GM23338 (cell line): ENCODE measurements at regions not wholly inside any gene's neighbourhood (a gene's known extent, or its start where the extent isn't known, plus 50 kb on each side); places are given as distances from the start of the nearest gene placed in this dataset.

ENCODE experiments used
- ATAC-seq: fragments of 200-7000 bp; cut with Tn5 transposase; 3 replicates; pipeline ENCODE4 v1.9.1; 2020
- DNase-seq: peaks from one replicate; pipeline ENCODE4 v3.0.0-alpha.2; 2015; ENCODE audit warnings: low spot score
- H2AFZ ChIP-seq: fragments of 200-600 bp; sonication (generic); 2 replicates; pipeline ENCODE4 v1.8.0; 2016; ENCODE audit warnings: antibody characterized with exemption, mild to moderate bottlenecking, moderate library complexity
- H3F3A ChIP-seq: fragments of 200-600 bp; sonication (generic); replicated peaks from 2 replicates; pipeline ENCODE4 v1.8.0; 2017; ENCODE audit warnings: antibody characterized with exemption, mixed run types, low read depth
- H3K27ac ChIP-seq: fragments of 200-600 bp; sonication (generic); 2 replicates; pipeline ENCODE4 v1.6.1; 2016; ENCODE audit warnings: low read depth
- H3K27me3 ChIP-seq: fragments of 200-600 bp; sonication (generic); 2 replicates; pipeline ENCODE4 v1.8.0; 2016; ENCODE audit warnings: mild to moderate bottlenecking, mixed run types, moderate library complexity; ENCODE audit not compliant: insufficient read depth
- H3K36me3 ChIP-seq: fragments of 200-600 bp; sonication (generic); 2 replicates; pipeline ENCODE4 v1.8.0; 2016; ENCODE audit warnings: mild to moderate bottlenecking; ENCODE audit not compliant: insufficient read depth
- H3K4me1 ChIP-seq: fragments of 200-600 bp; sonication (generic); 2 replicates; pipeline ENCODE4 v1.8.0; 2016; ENCODE audit warnings: mild to moderate bottlenecking, moderate library complexity; ENCODE audit not compliant: insufficient read depth
- H3K4me2 ChIP-seq: fragments of 200-600 bp; sonication (generic); 2 replicates; pipeline ENCODE4 v1.7.1; 2017; ENCODE audit warnings: mixed run types
- H3K4me3 ChIP-seq: fragments of 200-600 bp; sonication (generic); 2 replicates; pipeline ENCODE4 v1.6.1; 2016; ENCODE audit warnings: mixed run types
- H3K79me2 ChIP-seq: fragments of 200-600 bp; sonication (generic); replicated peaks from 2 replicates; pipeline ENCODE4 v1.8.0; 2017; ENCODE audit warnings: mild to moderate bottlenecking; ENCODE audit not compliant: insufficient read depth
- H3K9me2 ChIP-seq: fragments of 200-600 bp; sonication (generic); 2 replicates; pipeline ENCODE4 v1.8.0; 2017; ENCODE audit not compliant: insufficient read depth
- H4K20me1 ChIP-seq: fragments of 200-600 bp; sonication (generic); replicated peaks from 2 replicates; pipeline ENCODE4 v1.8.0; 2017; ENCODE audit warnings: mild to moderate bottlenecking; ENCODE audit not compliant: insufficient read depth
- H3K27ac Mint-ChIP-seq: 2 replicates; pipeline ENCODE4 v1.8.0; 2020; ENCODE audit warnings: inconsistent platforms, mild to moderate bottlenecking, moderate library complexity, mixed read lengths
- H3K27me3 Mint-ChIP-seq: 3 replicates; pipeline ENCODE4 v1.8.0; 2022; ENCODE audit warnings: low read depth, mild to moderate bottlenecking, moderate library complexity, mixed read lengths, inconsistent platforms; ENCODE audit not compliant: insufficient read depth, poor library complexity
- H3K36me3 Mint-ChIP-seq: 3 replicates; pipeline ENCODE4 v1.8.0; 2021; ENCODE audit warnings: low read depth, mild to moderate bottlenecking, inconsistent platforms, moderate library complexity, mixed read lengths
- H3K4me1 Mint-ChIP-seq: 3 replicates; pipeline ENCODE4 v1.8.0; 2020; ENCODE audit warnings: mild to moderate bottlenecking, inconsistent platforms, mixed read lengths
- H3K4me3 Mint-ChIP-seq: 3 replicates; pipeline ENCODE4 v1.8.0; 2021; ENCODE audit warnings: moderate library complexity, mild to moderate bottlenecking, inconsistent platforms, mixed read lengths
- H3K9me3 Mint-ChIP-seq: 3 replicates; pipeline ENCODE4 v1.8.0; 2020; ENCODE audit warnings: moderate library complexity, mild to moderate bottlenecking, inconsistent platforms, mixed read lengths
- CREB1 ChIP-seq: fragments of 250-450 bp; sonication (Bioruptor Pico); IDR thresholded peaks from 2 replicates; pipeline ENCODE4 v1.5.0; 2020; ENCODE audit warnings: low read depth, mild to moderate bottlenecking, moderate library complexity
- CTCF ChIP-seq, 2 experiments: fragments of 200-600 bp in 1 of 2; sonication (generic) in 1 of 2; conservative IDR thresholded peaks; 2 replicates each; pipeline versions ENCODE4 v1.5.1 to v1.6.1; 2016 to 2017; ENCODE audit warnings: antibody characterized with exemption in 2 of 2, low read depth in 2 of 2, mild to moderate bottlenecking in 2 of 2, moderate library complexity in 1 of 2
- ETS1 ChIP-seq: IDR thresholded peaks from 2 replicates; pipeline ENCODE4 v1.6.1; 2016; ENCODE audit warnings: antibody characterized with exemption
- EZH2 ChIP-seq: fragments of 200-600 bp; sonication (generic); IDR thresholded peaks from one replicate; pipeline ENCODE4 v1.8.0; 2017; ENCODE audit warnings: antibody characterized with exemption, mild to moderate bottlenecking, low read depth; ENCODE audit not compliant: unreplicated experiment
- EZH2phosphoT487 ChIP-seq: fragments of 200-600 bp; sonication (generic); IDR thresholded peaks from one replicate; pipeline ENCODE4 v1.8.1; 2018; ENCODE audit warnings: antibody characterized with exemption; ENCODE audit not compliant: unreplicated experiment
- JUNB ChIP-seq: IDR thresholded peaks from one replicate; pipeline ENCODE4 v1.6.1; 2016; ENCODE audit warnings: antibody characterized with exemption; ENCODE audit not compliant: unreplicated experiment
- NANOG ChIP-seq: IDR thresholded peaks from 2 replicates; pipeline ENCODE4 v1.6.1; 2016; ENCODE audit warnings: antibody characterized with exemption, borderline replicate concordance
- POLR2AphosphoS5 ChIP-seq: IDR thresholded peaks from 2 replicates; pipeline ENCODE4 v1.6.1; 2016; ENCODE audit warnings: antibody characterized with exemption, low read depth
- REST ChIP-seq: IDR thresholded peaks from one replicate; pipeline ENCODE4 v1.6.1; 2018; ENCODE audit warnings: antibody characterized with exemption; ENCODE audit not compliant: unreplicated experiment
- STAT1 ChIP-seq: IDR thresholded peaks from one replicate; pipeline ENCODE4 v1.6.1; 2016; ENCODE audit warnings: antibody characterized with exemption; ENCODE audit not compliant: unreplicated experiment
- ZNF114 ChIP-seq: fragments of 250-450 bp; sonication (Bioruptor Pico); IDR thresholded peaks from 2 replicates; pipeline ENCODE4 v1.5.0; 2020; ENCODE audit warnings: mild to moderate bottlenecking, moderate library complexity
- ZNF331 ChIP-seq: fragments of 250-450 bp; sonication (Bioruptor Pico); IDR thresholded peaks from 2 replicates; pipeline ENCODE4 v1.5.0; 2020; ENCODE audit warnings: low read depth, mild to moderate bottlenecking, moderate library complexity
- TF ChIP-seq, protein P1 (sequence below): fragments of 250-450 bp; sonication (Bioruptor Pico); IDR thresholded peaks from 2 replicates; pipeline ENCODE4 v1.5.0; 2020; ENCODE audit warnings: mild to moderate bottlenecking, moderate library complexity

DNA sequence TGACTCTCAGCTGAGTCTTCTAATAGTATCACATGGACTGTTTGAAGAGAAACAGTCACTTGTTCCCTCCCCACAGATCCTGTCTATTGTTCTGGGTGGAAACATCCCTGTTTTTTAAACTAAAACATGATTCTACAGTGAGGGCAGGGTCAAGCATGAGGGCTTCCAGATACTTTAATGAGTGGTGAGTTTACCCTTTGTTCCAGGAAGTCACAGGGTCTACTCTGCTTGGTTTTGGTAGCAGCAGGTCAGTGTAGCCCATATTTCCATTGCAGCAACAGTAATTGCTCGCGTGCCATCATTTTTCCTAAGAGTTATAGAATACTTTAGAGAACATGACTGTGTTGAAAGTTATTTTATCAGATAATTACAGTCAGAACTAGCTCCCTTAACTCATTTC lies 87.4 kb downstream of the ZNF732 start:
- Mint-ChIP-seq H3K27ac (no peak overlapping the region), H3K9me3 (no peaks in the 10 kb centered on the region), H3K4me1 (peaks cover 31% of the 10 kb centered on the region), H3K36me3 (peaks cover 53% of the 10 kb centered on the region), H3K27me3 (peaks cover 8% of the 10 kb centered on the region), H3K4me3 (no peak overlapping the region)
- peaks cover 13% of the 10 kb centered on the region; the same call in 1 of the 2 replicates for H3K4me1 ChIP-seq
- peaks cover 100% of the 10 kb centered on the region for H3K79me2 ChIP-seq
- H3K27me3 ChIP-seq = no peaks in the 10 kb centered on the region
- H3K27ac ChIP-seq = no peak overlapping the region
- TF ChIP-seq EZH2phosphoT487 (no peak), CTCF (conservative IDR thresholded peaks at IDR 0.05; ENCODE audit: low read depth in 2 of 2) (no peak), ETS1 (no peak), NANOG (no peak), REST (no peak), EZH2 (no peak), ZNF114 (CRISPR knock-in tag) (no peak), POLR2AphosphoS5 (no peak), CREB1 (no peak), JUNB (no peak), STAT1 (no peak), ZNF331 (CRISPR knock-in tag) (no peak)
- TF ChIP-seq, protein P1, sequence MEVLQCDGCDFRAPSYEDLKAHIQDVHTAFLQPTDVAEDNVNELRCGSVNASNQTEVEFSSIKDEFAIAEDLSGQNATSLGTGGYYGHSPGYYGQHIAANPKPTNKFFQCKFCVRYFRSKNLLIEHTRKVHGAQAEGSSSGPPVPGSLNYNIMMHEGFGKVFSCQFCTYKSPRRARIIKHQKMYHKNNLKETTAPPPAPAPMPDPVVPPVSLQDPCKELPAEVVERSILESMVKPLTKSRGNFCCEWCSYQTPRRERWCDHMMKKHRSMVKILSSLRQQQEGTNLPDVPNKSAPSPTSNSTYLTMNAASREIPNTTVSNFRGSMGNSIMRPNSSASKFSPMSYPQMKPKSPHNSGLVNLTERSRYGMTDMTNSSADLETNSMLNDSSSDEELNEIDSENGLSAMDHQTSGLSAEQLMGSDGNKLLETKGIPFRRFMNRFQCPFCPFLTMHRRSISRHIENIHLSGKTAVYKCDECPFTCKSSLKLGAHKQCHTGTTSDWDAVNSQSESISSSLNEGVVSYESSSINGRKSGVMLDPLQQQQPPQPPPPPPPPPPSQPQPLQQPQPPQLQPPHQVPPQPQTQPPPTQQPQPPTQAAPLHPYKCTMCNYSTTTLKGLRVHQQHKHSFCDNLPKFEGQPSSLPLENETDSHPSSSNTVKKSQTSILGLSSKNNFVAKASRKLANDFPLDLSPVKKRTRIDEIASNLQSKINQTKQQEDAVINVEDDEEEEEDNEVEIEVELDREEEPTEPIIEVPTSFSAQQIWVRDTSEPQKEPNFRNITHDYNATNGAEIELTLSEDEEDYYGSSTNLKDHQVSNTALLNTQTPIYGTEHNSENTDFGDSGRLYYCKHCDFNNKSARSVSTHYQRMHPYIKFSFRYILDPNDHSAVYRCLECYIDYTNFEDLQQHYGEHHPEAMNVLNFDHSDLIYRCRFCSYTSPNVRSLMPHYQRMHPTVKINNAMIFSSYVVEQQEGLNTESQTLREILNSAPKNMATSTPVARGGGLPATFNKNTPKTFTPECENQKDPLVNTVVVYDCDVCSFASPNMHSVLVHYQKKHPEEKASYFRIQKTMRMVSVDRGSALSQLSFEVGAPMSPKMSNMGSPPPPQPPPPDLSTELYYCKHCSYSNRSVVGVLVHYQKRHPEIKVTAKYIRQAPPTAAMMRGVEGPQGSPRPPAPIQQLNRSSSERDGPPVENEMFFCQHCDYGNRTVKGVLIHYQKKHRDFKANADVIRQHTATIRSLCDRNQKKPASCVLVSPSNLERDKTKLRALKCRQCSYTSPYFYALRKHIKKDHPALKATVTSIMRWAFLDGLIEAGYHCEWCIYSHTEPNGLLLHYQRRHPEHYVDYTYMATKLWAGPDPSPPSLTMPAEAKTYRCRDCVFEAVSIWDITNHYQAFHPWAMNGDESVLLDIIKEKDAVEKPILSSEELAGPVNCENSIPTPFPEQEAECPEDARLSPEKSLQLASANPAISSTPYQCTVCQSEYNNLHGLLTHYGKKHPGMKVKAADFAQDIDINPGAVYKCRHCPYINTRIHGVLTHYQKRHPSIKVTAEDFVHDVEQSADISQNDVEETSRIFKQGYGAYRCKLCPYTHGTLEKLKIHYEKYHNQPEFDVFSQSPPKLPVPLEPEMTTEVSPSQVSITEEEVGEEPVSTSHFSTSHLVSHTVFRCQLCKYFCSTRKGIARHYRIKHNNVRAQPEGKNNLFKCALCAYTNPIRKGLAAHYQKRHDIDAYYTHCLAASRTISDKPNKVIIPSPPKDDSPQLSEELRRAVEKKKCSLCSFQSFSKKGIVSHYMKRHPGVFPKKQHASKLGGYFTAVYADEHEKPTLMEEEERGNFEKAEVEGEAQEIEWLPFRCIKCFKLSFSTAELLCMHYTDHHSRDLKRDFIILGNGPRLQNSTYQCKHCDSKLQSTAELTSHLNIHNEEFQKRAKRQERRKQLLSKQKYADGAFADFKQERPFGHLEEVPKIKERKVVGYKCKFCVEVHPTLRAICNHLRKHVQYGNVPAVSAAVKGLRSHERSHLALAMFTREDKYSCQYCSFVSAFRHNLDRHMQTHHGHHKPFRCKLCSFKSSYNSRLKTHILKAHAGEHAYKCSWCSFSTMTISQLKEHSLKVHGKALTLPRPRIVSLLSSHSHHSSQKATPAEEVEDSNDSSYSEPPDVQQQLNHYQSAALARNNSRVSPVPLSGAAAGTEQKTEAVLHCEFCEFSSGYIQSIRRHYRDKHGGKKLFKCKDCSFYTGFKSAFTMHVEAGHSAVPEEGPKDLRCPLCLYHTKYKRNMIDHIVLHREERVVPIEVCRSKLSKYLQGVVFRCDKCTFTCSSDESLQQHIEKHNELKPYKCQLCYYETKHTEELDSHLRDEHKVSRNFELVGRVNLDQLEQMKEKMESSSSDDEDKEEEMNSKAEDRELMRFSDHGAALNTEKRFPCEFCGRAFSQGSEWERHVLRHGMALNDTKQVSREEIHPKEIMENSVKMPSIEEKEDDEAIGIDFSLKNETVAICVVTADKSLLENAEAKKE (CRISPR knock-in tag) = no peak
- no peaks in the 10 kb centered on the region for H3F3A ChIP-seq
- H3K4me3 ChIP-seq = no peak overlapping the region
- H2AFZ ChIP-seq = no peak overlapping the region
- no peaks in the 10 kb centered on the region for H3K9me2 ChIP-seq
- DNase-seq (no peak), ATAC-seq (no peak)
- peaks cover 64% of the 10 kb centered on the region for H4K20me1 ChIP-seq
- H3K4me2 ChIP-seq = no peak overlapping the region
- H3K36me3 ChIP-seq = no peaks in the 10 kb centered on the region
